Kidney (tissue), 13 donors: ENCODE measurements at regions not wholly inside any gene's neighbourhood (a gene's known extent, or its start where the extent isn't known, plus 50 kb on each side); places are given as distances from the start of the nearest gene placed in this dataset.

Experiments used
- DNase-seq, 5 donors: peaks; one replicate each; pipeline ENCODE4 v3.0.0-alpha.2; 2013 to 2020
- FAIRE-seq: peaks from 2 replicates; lab custom pipeline; 2012; peaks lifted over from hg19 to GRCh38; lab: Jason Lieb, UNC
- H3K27ac ChIP-seq, 2 donors: one replicate each; pipeline ENCODE4 v1.7.0; 2013; ENCODE audit warnings: low read depth in 2 of 2, low read length in 2 of 2, inconsistent platforms in 1 of 2
- H3K27me3 ChIP-seq: one replicate; pipeline ENCODE4 v1.7.1; 2013; ENCODE audit warnings: low read length, inconsistent platforms; ENCODE audit not compliant: control insufficient read depth, insufficient read depth
- H3K36me3 ChIP-seq, 3 donors: one replicate each; pipeline versions ENCODE4 v1.7.0 to v1.7.1; 2013; ENCODE audit warnings: low read length in 3 of 3, control low read depth in 1 of 3, inconsistent platforms in 1 of 3; ENCODE audit not compliant: insufficient read depth in 3 of 3, control insufficient read depth in 2 of 3
- H3K4me1 ChIP-seq, 3 donors: one replicate each; pipeline versions ENCODE4 v1.7.0 to v1.7.1; 2013; ENCODE audit warnings: low read length in 3 of 3, inconsistent platforms in 1 of 3, low read depth in 1 of 3; ENCODE audit not compliant: control insufficient read depth in 2 of 3, insufficient read depth in 2 of 3
- H3K4me3 ChIP-seq, 3 donors: one replicate each; pipeline versions ENCODE4 v1.7.0 to v1.8.1; 2013; ENCODE audit warnings: low read length in 3 of 3, control low read depth in 1 of 3, inconsistent platforms in 1 of 3
- H3K9ac ChIP-seq, 3 donors: one replicate each; pipeline versions ENCODE4 v1.7.0 to v1.7.1; 2013; ENCODE audit warnings: low read length in 3 of 3, control low read depth in 1 of 3, inconsistent platforms in 1 of 3
- H3K9me3 ChIP-seq, 3 donors: one replicate each; pipeline versions ENCODE4 v1.7.0 to v1.7.1; 2013; ENCODE audit warnings: low read length in 3 of 3, control low read depth in 1 of 3, inconsistent platforms in 1 of 3; ENCODE audit not compliant: control insufficient read depth in 2 of 3, insufficient read depth in 1 of 3
- intact Hi-C: fragments of 100-400 bp; cut with DNase I; formaldehyde crosslinking; loops from one replicate; pipeline ENCODE4 v1.11.1; 2022
- TF ChIP-seq, protein P1 (sequence below): IDR thresholded peaks from 3 replicates; pipeline ENCODE4 v1.5.1; 2012; ENCODE audit warnings: mild to moderate bottlenecking, moderate library complexity, borderline replicate concordance; ENCODE audit not compliant: insufficient read depth; ENCODE audit errors: extremely low read depth
- donor health status: control.
- donor health status: control.
- donor health status: control.
- donor health status: control.
- donor health status: control.
- donor health status: DM: yes; HTN: yes; CAD: no.
- donor health status: Normal renal cell carcinoma (clear cell type).

DNA sequence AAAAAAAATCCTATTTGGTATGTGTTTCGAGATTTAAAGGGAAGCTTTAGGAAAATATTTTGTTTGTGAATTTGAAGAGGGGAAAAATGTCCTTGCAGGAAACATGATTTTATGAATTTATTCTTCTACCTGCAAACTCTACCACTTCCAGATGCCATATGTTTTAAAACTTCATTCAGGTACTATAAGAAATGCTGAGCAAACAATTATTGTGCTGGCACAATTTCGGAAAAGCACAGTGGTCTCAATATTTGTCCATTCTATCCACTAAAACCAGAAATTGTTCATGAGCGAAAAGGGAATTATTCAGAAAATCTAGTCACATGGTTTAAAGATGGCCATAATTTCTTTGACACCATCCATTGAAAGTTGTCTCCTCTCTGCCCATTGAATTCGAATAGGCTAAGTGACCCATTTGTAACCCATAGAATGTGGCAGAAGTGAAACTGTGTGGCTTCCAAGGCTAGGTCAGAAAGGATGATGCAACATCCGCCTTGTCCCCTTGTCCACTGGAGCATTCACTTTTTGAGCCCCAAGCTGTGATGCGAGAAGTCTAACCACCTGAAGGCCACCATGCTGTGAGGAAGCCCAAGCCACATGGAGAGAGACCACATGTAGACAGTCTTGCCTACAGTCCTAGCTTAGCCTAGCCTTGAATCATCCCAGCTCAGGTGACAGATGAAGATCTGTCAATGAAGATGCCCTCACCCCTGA is 189.8 kb upstream of the PRKCQ start:
- Histone ChIP-seq H3K27ac (no peak overlapping the region), H3K36me3 (no peaks in the 10 kb centered on the region), H3K4me1 (no peaks in the 10 kb centered on the region), H3K9me3 (peaks cover 0 to 5% (median 0%) of the 10 kb centered on the region in 3 donors), H3K4me3 (no peak overlapping the region), H3K27me3 (no peaks in the 10 kb centered on the region), H3K9ac (no peak overlapping the region)
- TF ChIP-seq, protein P1, sequence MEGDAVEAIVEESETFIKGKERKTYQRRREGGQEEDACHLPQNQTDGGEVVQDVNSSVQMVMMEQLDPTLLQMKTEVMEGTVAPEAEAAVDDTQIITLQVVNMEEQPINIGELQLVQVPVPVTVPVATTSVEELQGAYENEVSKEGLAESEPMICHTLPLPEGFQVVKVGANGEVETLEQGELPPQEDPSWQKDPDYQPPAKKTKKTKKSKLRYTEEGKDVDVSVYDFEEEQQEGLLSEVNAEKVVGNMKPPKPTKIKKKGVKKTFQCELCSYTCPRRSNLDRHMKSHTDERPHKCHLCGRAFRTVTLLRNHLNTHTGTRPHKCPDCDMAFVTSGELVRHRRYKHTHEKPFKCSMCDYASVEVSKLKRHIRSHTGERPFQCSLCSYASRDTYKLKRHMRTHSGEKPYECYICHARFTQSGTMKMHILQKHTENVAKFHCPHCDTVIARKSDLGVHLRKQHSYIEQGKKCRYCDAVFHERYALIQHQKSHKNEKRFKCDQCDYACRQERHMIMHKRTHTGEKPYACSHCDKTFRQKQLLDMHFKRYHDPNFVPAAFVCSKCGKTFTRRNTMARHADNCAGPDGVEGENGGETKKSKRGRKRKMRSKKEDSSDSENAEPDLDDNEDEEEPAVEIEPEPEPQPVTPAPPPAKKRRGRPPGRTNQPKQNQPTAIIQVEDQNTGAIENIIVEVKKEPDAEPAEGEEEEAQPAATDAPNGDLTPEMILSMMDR: no peak
- no peak for FAIRE-seq
- intact Hi-C loops: no loop called here
- no peak for DNase-seq

DNA sequence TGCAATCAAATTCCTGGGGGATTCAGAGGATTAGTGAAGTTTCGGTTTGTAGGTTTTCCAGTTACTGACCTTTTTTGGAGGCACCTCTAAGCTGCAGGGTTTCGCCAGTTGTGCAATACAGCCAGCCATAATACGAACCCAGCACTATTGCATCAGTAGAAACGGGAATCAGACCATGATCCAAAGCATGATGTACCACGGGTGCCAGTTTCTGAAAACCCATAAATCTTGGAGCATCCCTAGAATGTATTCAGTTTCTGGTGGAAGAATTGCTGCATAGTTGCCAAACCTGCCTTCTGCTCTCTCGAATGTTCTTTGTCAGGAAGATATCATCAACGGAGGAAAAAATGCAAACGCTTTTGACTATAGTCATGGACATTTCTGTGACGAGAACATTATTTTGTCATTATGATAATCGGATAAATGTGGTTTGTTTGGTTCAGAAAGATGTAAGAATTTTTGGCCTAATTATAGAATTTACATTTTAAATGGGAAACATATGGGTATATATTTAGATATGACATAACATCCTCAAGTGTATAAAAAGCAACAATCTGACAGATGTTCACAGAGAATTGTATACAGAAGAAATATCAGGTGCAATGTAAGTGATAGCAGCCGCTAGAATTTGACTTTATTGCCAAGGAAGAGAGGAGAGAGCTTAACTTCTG is 186.2 kb upstream of the PRKCQ start:
- no peak for FAIRE-seq
- DNase-seq: no peak
- H3K9me3 ChIP-seq: peaks cover 0 to 5% (median 0%) of the 10 kb centered on the region in 3 donors
- no peak overlapping the region for H3K9ac ChIP-seq
- no peak overlapping the region for H3K4me3 ChIP-seq
- TF ChIP-seq, protein P1: no peak
- H3K4me1 ChIP-seq: no peaks in the 10 kb centered on the region
- H3K36me3 ChIP-seq: no peaks in the 10 kb centered on the region
- H3K27me3 ChIP-seq: no peaks in the 10 kb centered on the region
- no peak overlapping the region for H3K27ac ChIP-seq
- intact Hi-C loops: no loop called here

DNA sequence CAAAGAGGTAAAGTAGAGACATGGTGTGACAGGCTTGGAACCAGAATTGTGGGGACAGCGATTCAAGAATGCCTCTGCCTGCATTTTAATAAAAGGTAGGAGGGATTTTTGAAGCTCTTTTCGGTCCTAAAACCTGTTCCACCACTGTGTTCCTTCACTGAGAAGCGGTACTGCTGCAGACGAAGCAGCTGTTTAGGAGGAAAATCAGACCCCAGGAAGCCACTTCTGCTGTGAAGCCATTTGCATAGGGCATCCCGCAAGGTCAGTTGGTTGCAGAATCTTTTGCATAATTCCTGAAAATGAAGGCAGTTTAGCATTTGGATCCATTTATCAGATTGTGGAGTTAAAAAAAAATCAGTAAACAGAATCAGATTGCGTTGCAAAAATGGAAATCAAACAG is 183.3 kb upstream of the PRKCQ start:
- Histone ChIP-seq H3K4me1 (no peaks in the 10 kb centered on the region), H3K9ac (no peak overlapping the region), H3K9me3 (no peaks in the 10 kb centered on the region), H3K36me3 (no peaks in the 10 kb centered on the region), H3K27me3 (no peaks in the 10 kb centered on the region), H3K27ac (no peak overlapping the region), H3K4me3 (no peak overlapping the region)
- TF ChIP-seq, protein P1: no peak
- intact Hi-C loops: no loop called here
- DNase-seq (no peak), FAIRE-seq (no peak)
